DMS79 treated with DMSO at 0.1 percent for 48 hours (cell line): ENCODE measurements at regions not wholly inside any gene's neighbourhood (a gene's known extent, or its start where the extent isn't known, plus 50 kb on each side); places are given as distances from the start of the nearest gene placed in this dataset.
"Not testable (repeated sequence)": the region's sequence is repeated elsewhere in the genome, so short reads cannot be mapped to it uniquely, and the experiment has no call there.

Experiments used
- DNase-seq: peaks from one replicate; lab custom pipeline; 2025; lab: John Stamatoyannopoulos, UW

- no peak for DNase-seq
Measured at GRCh38 chr11:13782390-13783075, 114.1 kb downstream of the FAR1 start.

GRCh38 chr11:13784441-13784840 is 116.0 kb downstream of the FAR1 start:
- no peak for DNase-seq

- no peak for DNase-seq
Measured at GRCh38 chr11:13784855-13785254, 116.4 kb downstream of the FAR1 start.

- DNase-seq: no peak
Measured at GRCh38 chr11:13786688-13787087, 118.2 kb downstream of the FAR1 start.

DNA sequence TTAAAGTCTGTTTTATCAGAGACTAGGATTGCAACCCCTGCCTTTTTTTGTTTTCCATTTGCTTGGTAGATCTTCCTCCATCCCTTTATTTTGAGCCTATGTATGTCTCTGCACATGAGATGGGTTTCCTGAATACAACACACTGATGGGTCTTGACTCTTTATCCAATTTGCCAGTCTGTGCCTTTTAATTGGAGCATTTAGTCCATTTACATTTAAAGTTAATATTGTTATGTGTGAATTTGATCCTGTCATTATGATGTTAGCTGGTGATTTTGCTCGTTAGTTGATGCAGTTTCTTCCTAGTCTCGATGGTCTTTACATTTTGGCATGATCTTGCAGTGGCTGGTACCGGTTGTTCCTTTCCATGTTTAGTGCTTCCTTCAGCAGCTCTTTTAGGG is 129.1 kb downstream of the FAR1 start:
- not testable (repeated sequence) for DNase-seq

DNA sequence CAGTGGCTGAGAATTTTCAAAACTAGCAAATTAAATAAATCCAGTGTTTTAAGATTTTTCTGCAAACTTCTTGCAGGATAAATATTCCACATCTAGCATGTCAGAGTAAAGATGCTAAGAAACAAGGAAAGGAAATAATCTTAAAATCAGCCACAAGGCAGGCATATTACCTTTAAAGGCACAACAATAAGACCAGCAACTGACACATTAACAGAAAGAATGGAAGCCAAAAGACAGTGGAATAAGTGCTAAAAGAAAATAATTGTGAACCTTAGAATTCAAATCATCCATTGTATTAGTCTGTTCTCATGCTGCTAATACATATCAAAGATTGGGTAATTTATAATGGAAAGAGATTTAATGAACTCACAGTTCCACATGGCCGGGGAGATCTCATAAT is 132.4 kb downstream of the FAR1 start:
- no peak for DNase-seq

- no peak for DNase-seq
Measured at GRCh38 chr11:13818325-13818724, 144.2 kb upstream of the SPON1 start.

DNA sequence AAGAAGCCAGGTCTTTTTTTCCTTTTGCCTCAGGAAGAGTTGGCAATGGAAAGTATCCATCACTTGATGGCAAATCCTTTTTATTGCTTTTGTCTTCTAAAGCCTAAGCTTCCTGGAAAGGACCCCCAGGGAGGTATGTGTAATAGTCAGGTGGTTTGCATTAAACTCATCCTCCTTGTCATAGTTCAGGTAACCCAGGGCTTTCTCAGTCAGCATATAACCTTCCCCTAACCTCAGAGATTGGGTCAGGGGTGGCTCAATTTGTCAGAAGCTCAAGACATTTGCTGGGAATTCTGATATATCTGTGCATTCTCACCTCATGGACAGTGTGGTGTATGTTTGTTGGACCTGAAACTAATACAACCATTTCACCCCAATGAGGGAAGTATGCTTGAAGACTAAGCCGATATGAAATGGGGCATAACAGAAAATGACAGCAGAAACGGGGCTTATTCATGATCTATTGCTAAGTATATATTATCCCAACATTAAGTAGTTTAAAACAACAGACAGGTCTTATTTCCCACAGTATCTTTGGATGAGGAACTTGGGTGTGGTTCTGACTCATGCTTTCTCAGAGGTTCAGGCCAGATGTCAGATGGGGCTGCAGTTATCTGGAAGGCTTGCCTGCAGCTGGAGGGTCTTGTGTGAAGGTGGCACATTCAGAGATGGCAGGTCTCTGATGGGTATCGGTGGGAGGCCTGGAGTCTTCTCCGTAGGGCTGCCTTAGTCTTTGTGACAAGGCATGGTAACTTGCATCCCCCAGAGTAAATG is 135.8 kb upstream of the SPON1 start:
- no peak for DNase-seq

- peak; percentile 55 for DNase-seq
Measured at GRCh38 chr11:13831696-13832095, 130.8 kb upstream of the SPON1 start.

DNA sequence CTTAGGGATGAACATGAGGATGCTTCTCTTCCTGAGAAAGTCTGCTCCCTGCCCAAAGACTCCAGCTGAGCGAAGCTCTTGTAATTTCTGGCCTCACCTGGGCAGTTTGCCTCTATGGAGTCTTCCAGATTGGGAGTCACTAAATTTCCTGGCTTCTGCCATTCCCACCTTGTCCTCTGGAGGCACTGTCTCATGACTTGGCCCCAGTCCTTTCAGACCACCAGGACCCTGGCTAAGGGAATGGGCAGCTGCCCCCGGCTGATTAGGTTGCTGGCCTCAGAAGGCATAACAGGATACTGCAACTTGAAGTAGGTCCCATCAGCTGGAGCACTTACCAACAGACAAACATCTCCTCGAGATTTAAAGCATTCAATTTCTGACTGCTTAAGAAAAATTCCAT is 128.1 kb upstream of the SPON1 start:
- DNase-seq: no peak

- no peak for DNase-seq
Measured at GRCh38 chr11:13836666-13837065, 125.9 kb upstream of the SPON1 start.

DNA sequence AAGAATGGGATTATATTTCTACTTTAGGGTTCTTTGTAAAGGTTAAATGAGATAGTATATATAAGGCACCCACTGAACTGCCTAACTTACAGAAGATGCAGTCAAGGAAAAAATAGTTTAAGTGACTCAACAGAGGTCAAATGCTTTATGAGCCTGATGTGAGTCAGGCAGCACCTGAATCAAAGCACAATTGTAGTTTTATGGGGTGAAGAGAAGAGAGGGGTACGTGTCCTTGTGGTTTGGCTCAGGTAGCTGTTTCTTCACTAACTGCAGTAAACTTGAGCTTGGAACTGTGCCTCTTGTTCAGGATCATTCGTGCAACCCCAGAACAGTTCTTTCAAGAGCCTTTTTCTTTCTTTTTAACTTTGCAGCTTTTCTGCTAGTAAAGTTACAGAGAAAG is 125.2 kb upstream of the SPON1 start:
- no peak for DNase-seq

GRCh38 chr11:13841393-13841792 is 121.1 kb upstream of the SPON1 start:
- no peak for DNase-seq

DNA sequence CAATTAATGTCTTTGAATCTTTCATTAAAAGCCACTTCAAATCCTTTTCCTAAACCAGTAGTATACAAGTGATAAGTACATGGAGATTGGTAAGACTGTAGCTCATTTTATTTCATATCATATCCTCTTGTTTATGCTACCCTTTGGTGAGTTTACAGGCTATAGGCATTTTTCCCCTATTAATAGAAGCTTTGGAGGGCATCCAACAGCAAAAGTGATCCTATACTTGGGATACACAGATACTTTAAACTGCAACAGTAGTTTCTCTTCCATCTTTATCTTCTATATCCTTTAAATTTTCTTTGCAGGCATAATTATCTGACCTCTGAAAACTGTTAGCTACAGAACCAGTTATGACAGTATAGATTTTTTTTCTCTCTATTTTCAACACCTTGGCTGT is 114.5 kb upstream of the SPON1 start:
- DNase-seq: no peak

DNA sequence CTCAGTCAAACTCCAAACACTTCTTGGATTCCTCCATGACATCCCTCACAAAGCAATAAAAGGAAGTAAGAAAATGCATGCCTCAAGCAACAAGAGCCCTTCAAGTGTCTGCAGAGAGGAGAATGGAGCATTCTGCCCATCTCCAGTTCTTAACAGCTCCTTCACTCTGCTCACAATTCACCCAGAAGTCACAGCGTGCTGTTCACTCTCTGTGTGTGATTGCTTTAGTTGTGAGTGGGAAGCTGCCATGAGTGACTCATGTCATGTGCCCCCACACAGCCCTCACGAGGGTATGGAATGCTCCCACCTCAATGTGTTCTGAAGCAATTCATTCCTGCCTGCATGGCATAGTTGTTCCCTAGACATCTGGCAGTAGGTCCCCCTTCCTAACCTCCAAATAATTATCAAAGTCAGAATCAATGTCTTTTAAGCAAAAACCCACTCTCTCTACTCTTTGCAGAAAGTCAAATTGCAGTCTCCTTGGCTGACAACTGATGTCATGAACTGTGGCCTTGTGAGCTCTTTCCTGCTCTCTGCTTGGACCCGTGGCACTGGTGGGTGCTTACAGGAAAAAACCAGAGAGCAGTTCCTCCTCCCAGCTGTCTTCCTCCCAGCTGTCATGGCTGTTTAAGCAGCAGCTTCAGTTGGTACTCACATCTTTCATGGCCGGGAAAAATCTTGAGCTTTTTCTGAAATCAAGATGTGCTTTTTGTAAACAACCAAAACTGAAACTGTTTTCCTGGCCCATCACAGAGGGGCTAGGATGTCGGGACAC is 112.1 kb upstream of the SPON1 start:
- DNase-seq: no peak

GRCh38 chr11:13851691-13852090 is 110.8 kb upstream of the SPON1 start:
- no peak for DNase-seq

- DNase-seq: no peak
Measured at GRCh38 chr11:13852481-13852880, 110.0 kb upstream of the SPON1 start.

DNA sequence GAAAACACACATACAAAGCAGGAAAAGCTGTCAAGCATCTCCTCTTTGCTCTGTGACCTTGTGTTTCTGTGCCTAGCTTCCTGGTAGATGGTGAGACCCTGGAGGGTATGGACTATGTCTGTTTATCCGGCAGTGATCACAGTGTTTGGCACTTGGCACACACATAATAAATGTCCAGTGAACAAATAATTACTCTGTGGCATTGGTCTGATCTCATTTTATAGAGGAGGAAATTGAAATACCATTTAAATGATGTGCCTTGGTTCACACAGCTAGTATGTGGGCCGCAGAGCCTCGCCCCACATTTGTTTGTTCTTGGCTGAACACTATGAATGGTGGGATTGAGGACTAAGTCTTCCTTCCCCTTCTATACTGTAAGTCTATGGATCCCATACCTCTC is 104.7 kb upstream of the SPON1 start:
- no peak for DNase-seq

GRCh38 chr11:13859892-13860291 is 102.6 kb upstream of the SPON1 start:
- DNase-seq: no peak

DNA sequence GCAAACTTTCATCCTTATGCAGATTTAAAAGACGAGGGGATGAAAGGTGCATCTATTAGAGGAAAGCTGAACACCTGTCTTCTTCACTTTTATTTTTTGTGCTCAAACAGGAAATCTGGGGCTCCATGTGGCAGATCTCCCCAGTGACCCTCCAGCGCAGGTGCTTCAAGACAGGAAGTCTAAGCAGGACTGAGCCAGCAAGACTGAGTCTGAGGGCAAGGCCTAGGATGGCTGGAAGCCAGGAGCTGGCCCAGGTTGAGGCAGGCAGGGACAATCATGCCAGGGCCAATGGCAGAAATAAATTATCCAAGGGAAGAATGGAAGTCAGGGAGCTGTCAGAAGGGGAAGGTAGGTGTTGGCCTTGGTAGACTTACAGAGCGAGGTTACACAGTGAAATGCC is 101.1 kb upstream of the SPON1 start:
- DNase-seq: no peak

GRCh38 chr11:13862845-13863392 is 99.6 kb upstream of the SPON1 start:
- no peak for DNase-seq

DNA sequence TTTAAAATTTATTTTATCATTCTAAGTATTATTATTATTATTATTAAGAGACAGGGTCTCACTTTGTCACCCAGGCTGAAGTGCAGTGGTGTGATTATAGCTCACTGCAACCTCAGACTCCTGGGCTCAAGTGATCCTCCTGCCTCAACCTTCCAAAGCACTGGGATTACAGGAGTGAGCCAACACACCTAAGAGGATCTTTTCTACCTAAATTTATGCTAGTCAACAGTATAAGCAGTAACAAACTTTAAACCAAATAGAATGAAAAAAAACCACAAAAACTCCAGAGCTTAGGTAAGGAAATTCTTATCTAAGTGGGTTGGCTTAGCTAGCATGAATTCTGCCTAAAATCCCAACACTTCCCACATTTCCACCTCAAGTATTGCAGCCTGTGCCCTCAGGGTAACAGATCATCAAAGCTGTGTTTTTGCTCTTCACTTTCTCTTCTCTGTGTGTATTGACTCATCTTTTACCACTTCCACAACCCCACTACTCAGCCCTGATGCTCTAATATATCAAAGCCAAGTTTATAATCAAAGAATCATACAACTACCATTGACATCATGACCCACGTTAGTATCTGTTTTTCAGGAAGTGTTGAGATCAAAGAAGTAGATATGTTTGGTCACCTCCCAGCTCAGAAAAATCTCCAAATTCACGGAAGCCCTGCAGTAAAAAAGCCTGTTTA is 93.7 kb upstream of the SPON1 start:
- DNase-seq: no peak
